Endothelial cell (in vitro differentiated cells): ENCODE measurements at regions not wholly inside any gene's neighbourhood (a gene's known extent, or its start where the extent isn't known, plus 50 kb on each side); places are given as distances from the start of the nearest gene placed in this dataset.

Source experiments
- DNase-seq: peaks from one replicate; pipeline ENCODE4 v3.0.0; 2021; ENCODE audit warnings: low spot score
- H3K27ac Mint-ChIP-seq: one replicate; pipeline ENCODE4 v1.8.0; 2021; ENCODE audit warnings: mixed read lengths, inconsistent platforms; ENCODE audit not compliant: unreplicated experiment
- H3K27me3 Mint-ChIP-seq: one replicate; pipeline ENCODE4 v1.8.0; 2021; ENCODE audit warnings: mild to moderate bottlenecking, moderate library complexity, mixed read lengths, inconsistent platforms; ENCODE audit not compliant: unreplicated experiment
- H3K36me3 Mint-ChIP-seq: one replicate; pipeline ENCODE4 v1.8.0; 2021; ENCODE audit warnings: mild to moderate bottlenecking, low read depth, mixed read lengths, inconsistent platforms; ENCODE audit not compliant: unreplicated experiment
- H3K4me1 Mint-ChIP-seq: one replicate; pipeline ENCODE4 v1.8.0; 2021; ENCODE audit warnings: mild to moderate bottlenecking, mixed read lengths, inconsistent platforms; ENCODE audit not compliant: unreplicated experiment
- H3K4me3 Mint-ChIP-seq: one replicate; pipeline ENCODE4 v1.8.0; 2021; ENCODE audit warnings: mild to moderate bottlenecking, mixed read lengths, inconsistent platforms; ENCODE audit not compliant: unreplicated experiment
- H3K9me3 Mint-ChIP-seq: one replicate; pipeline ENCODE4 v1.8.0; 2021; ENCODE audit warnings: mixed read lengths, inconsistent platforms; ENCODE audit not compliant: unreplicated experiment
- CTCF ChIP-seq: fragments of 200-600 bp; sonication (generic); IDR thresholded peaks from one replicate; pipeline ENCODE4 v1.5.0; 2021; ENCODE audit warnings: antibody characterized with exemption; ENCODE audit not compliant: unreplicated experiment

- no peaks in the 10 kb centered on the region for H3K36me3 Mint-ChIP-seq
- DNase-seq = no peak
- no peak overlapping the region for H3K4me3 Mint-ChIP-seq
- H3K27ac Mint-ChIP-seq = no peak overlapping the region
- TF ChIP-seq CTCF = no peak
- no peaks in the 10 kb centered on the region for H3K9me3 Mint-ChIP-seq
- H3K4me1 Mint-ChIP-seq = no peaks in the 10 kb centered on the region
- no peaks in the 10 kb centered on the region for H3K27me3 Mint-ChIP-seq
Measured at GRCh38 chr13:70203661-70204229, 95.5 kb upstream of the KLHL1 start.

GRCh38 chr13:70191034-70191433 is 82.8 kb upstream of the KLHL1 start:
- no peak for DNase-seq
- H3K4me1 Mint-ChIP-seq = no peaks in the 10 kb centered on the region

GRCh38 chr13:70189981-70190380 is 81.7 kb upstream of the KLHL1 start:
- TF ChIP-seq CTCF = no peak
- peaks cover 1% of the 10 kb centered on the region for H3K27me3 Mint-ChIP-seq
- H3K9me3 Mint-ChIP-seq = no peaks in the 10 kb centered on the region
- H3K4me1 Mint-ChIP-seq = no peaks in the 10 kb centered on the region
- DNase-seq = no peak
- H3K27ac Mint-ChIP-seq = no peak overlapping the region
- H3K36me3 Mint-ChIP-seq = no peaks in the 10 kb centered on the region
- H3K4me3 Mint-ChIP-seq = no peak overlapping the region

More at GRCh38 chr13:70191034-70191433, 82.8 kb upstream of the KLHL1 start:
- Mint-ChIP-seq H3K9me3 (no peaks in the 10 kb centered on the region), H3K27ac (no peak overlapping the region), H3K36me3 (no peaks in the 10 kb centered on the region), H3K27me3 (peaks cover 1% of the 10 kb centered on the region), H3K4me3 (no peak overlapping the region)
- no peak for TF ChIP-seq CTCF

GRCh38 chr13:70188567-70188966 is 80.3 kb upstream of the KLHL1 start:
- Mint-ChIP-seq H3K9me3 (no peaks in the 10 kb centered on the region), H3K4me3 (no peak overlapping the region), H3K4me1 (no peaks in the 10 kb centered on the region), H3K27ac (no peak overlapping the region), H3K36me3 (no peaks in the 10 kb centered on the region), H3K27me3 (peaks cover 1% of the 10 kb centered on the region)
- no peak for TF ChIP-seq CTCF
- DNase-seq = no peak

- no peaks in the 10 kb centered on the region for H3K9me3 Mint-ChIP-seq
- no peaks in the 10 kb centered on the region for H3K27me3 Mint-ChIP-seq
- no peak for DNase-seq
- H3K27ac Mint-ChIP-seq = no peak overlapping the region
- H3K4me3 Mint-ChIP-seq = no peak overlapping the region
- no peaks in the 10 kb centered on the region for H3K36me3 Mint-ChIP-seq
- no peaks in the 10 kb centered on the region for H3K4me1 Mint-ChIP-seq
- TF ChIP-seq CTCF = no peak
Measured at GRCh38 chr13:70183041-70183440, 74.8 kb upstream of the KLHL1 start.
